BJ (cell line): ENCODE measurements at regions not wholly inside any gene's neighbourhood (a gene's known extent, or its start where the extent isn't known, plus 50 kb on each side); places are given as distances from the start of the nearest gene placed in this dataset.

Source experiments
- CTCF ChIA-PET: fragments of 350-600 bp; formaldehyde crosslinking; extraction: SDS; loops from one replicate; lab custom pipeline; 2021; ENCODE audit warnings: antibody characterized with exemption, inconsistent platforms; lab: Yijun Ruan, JAX
- POLR2A ChIA-PET: fragments of 300-600 bp; sonication (Branson Sonifier 250); formaldehyde crosslinking; extraction: SDS; loops from one replicate; lab custom pipeline; 2021; ENCODE audit warnings: antibody characterized with exemption; lab: Charles Lee
- DNase-seq: peaks from one replicate; pipeline ENCODE4 v3.0.0-alpha.2; 2011; ENCODE audit warnings: low read depth
- H3K27me3 ChIP-seq: 2 replicates; pipeline ENCODE4 v1.6.0; 2011; ENCODE audit warnings: low read length; ENCODE audit not compliant: control insufficient read depth, insufficient read depth
- H3K36me3 ChIP-seq: 2 replicates; pipeline ENCODE4 v1.5.1; 2011; ENCODE audit warnings: low read length; ENCODE audit not compliant: control insufficient read depth, insufficient read depth
- H3K4me3 ChIP-seq: 2 replicates; pipeline ENCODE4 v1.5.1; 2011; ENCODE audit warnings: low read depth, mild to moderate bottlenecking, control low read depth, low read length
- CTCF ChIP-seq: IDR thresholded peaks from 2 replicates; pipeline ENCODE4 v1.5.1; 2011; ENCODE audit warnings: low read depth, mild to moderate bottlenecking, control low read depth, inconsistent platforms, low read length, moderate library complexity; ENCODE audit not compliant: insufficient read depth

DNA sequence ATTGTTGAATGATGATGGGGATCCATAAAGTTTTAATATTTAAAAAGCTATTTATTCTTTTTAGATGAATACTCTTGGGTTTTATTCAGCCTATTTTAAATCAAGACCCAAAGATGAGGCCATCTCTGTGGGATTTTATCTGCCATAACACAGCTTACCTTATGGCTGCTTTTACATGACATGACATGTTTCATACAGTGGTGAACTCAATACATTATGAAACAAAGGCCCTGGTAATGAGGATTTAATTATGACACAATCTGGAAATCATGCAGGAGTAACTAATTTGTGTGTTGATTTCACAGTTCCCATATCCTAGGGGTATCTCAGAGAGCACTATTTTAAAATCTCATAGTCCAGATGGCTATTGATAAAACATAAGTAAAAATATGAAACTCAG, 661.8 kb upstream of the FZD8 start:
- no peaks in the 10 kb centered on the region for H3K36me3 ChIP-seq
- ChIA-PET POLR2A (no interaction called here), CTCF (no interaction called here)
- TF ChIP-seq CTCF: no peak
- H3K27me3 ChIP-seq: no peaks in the 10 kb centered on the region
- H3K4me3 ChIP-seq: no peak overlapping the region
- DNase-seq: no peak

DNA sequence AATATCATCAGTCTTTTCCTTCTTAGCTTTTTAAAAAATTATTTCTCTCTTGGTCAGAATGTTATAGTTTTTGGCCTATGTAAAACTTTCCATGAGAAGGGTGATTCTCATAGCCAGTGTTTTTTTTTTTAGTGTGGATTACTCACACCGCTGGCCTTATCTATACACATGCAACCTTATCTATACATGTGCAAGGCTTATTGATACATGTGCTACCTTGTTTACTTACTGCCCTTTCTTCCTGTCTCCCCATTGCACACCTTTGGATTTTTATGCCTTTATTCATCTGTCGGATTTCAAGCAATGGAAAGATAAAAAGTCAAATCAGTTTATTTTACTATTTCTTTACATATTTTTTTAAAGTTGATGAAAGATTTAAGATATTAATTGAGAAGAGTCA, 660.0 kb upstream of the FZD8 start:
- Histone ChIP-seq H3K36me3 (no peaks in the 10 kb centered on the region), H3K27me3 (no peaks in the 10 kb centered on the region), H3K4me3 (no peak overlapping the region)
- no peak for DNase-seq
- POLR2A ChIA-PET: no interaction called here
- TF ChIP-seq CTCF: no peak
- CTCF ChIA-PET: no interaction called here

GRCh38 chr10:36301539-36301938, 659.4 kb upstream of the FZD8 start:
- TF ChIP-seq CTCF: no peak
- Histone ChIP-seq H3K36me3 (no peaks in the 10 kb centered on the region), H3K4me3 (no peak overlapping the region), H3K27me3 (no peaks in the 10 kb centered on the region)
- no peak for DNase-seq
- ChIA-PET CTCF (no interaction called here), POLR2A (no interaction called here)

DNA sequence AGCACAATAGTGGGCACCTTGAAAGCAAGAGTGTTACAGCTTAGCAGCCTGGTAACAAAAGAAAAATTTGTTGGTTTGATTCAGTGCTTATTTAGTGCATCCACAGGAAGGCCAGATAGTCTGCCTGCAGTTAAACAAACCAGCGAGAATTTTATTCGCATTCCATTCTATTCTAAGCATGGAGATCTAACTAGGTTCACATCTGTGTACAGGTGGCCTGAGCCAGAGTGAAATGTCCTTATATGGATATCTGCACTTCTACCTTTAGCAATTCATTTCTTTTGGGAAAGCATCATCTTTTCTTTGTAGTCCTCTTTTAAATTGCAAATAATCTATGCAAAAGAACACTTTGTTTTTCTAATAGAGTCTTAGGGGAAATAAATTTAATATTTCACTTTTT, 659.0 kb upstream of the FZD8 start:
- ChIA-PET POLR2A (no interaction called here), CTCF (interaction anchor here (0.6 kb wide), 1 partner anchor 12 kb away, joined by 3 read pairs; no protein-coding TSS in a partner anchor)
- H3K36me3 ChIP-seq: no peaks in the 10 kb centered on the region
- DNase-seq: no peak
- no peaks in the 10 kb centered on the region for H3K27me3 ChIP-seq
- TF ChIP-seq CTCF: no peak
- no peak overlapping the region for H3K4me3 ChIP-seq

- TF ChIP-seq CTCF: no peak
- POLR2A ChIA-PET: no interaction called here
- no peak overlapping the region for H3K4me3 ChIP-seq
- CTCF ChIA-PET: no interaction called here
- no peaks in the 10 kb centered on the region for H3K36me3 ChIP-seq
- H3K27me3 ChIP-seq: no peaks in the 10 kb centered on the region
- no peak for DNase-seq
Measured at GRCh38 chr10:36283827-36284226, 641.7 kb upstream of the FZD8 start.
